Left cardiac atrium (tissue), 4 donors: ENCODE measurements at regions not wholly inside any gene's neighbourhood (a gene's known extent, or its start where the extent isn't known, plus 50 kb on each side); places are given as distances from the start of the nearest gene placed in this dataset.

Experiments
- ATAC-seq, 2 donors: fragments of 200-7000 bp; cut with Tn5 transposase; one replicate each; pipeline ENCODE4 v1.9.1; 2020; ENCODE audit warnings: mild to moderate bottlenecking in 2 of 2, moderate library complexity in 2 of 2
- DNase-seq: peaks from one replicate; pipeline ENCODE4 v3.0.0-alpha.2; 2020
- intact Hi-C, 2 donors: fragments of 100-400 bp; cut with DNase I; formaldehyde crosslinking; loops; one replicate each; pipeline versions ENCODE4 v1.14.1 to v1.15.1; 2022 to 2023
- donor health status: DM: no; HTN: yes; CAD: no.
- donor health status: DM: no; HTN: yes; CAD: no; lungs with severe emphysema.
- donor health status: DM: yes; HTN: yes; CAD: no.
- donor health status: Dilated cardiomyopathy.

DNA sequence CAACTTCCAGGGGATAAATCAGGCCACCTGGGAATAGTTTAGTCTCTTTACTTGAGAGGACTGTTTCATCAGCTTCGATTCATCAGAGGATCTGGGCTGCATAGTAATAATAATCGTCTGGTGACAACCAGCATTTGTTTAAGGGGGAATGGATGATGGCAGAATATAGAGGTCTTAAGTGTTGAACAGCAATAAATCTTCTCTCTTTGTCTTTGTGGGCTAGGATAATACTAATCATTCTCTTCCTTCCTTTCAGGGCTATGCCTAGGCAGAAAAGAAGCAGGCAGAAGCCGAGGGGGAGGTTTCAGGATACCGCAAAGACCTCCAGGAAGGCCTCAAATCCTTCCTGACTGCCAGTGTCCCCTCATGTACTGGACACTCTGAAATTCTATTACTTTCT, 150.4 kb upstream of the GAREM1 start:
- ATAC-seq: no peak
- no peak for DNase-seq
- intact Hi-C loops: no loop called here

DNA sequence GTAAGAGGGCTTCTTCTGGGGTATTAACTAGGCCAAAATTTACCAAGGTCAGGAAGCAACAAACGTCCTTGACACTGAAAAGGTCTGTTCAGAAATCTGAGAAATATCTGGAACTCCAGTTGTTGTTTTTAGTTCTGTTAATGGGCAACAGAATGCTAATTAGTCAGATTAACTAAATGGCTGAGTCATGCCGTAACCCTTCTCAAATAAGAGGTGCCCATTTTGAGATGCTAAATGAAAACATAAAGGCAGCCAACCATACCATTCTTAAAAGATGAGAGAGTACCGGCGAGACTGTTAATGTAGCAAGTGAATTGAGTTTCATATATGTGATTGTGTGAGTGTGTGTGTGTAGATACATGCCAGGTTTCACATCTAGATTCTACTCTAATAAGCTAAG, 147.9 kb upstream of the GAREM1 start:
- intact Hi-C loops: no loop called here
- DNase-seq: no peak
- ATAC-seq: no peak

DNA sequence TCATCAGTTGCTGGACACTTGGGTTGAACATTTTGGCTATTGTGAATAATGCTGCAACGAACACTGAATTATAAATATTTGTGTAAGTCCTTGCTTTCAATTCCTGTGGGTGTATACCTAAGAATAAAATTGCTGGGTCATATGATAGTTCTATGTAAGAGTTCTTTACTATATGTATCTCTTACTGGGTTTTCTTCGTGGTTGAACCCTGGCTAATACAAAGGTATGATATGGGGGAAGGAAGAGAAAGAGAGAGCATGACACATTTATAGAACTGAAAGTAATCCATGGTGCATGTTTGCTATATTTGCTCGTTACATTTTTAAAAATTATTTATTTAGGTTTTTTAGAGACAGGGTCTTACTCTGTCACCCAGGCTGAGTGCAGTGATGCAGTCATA, 143.1 kb upstream of the GAREM1 start:
- DNase-seq (no peak), ATAC-seq (no peak)
- intact Hi-C loops: no loop called here

DNA sequence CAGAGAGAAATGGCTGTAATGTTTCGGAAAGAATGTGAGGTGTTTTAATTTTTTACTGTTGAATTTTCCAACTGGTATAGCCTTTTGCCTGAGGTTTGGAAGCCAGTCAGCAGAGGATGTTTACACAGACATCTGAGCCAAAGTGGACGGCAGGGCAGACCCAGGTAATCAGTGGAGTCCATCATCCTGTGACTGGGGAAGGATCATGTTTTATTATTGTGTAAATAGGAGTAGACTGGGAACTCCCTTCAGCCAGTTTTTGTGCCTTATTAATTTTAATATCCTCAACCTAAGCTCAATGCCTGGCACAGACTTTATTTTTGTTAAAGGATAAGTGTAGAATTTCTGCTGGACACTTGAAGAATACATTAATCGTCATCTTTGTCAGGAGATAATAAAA, 142.0 kb upstream of the GAREM1 start:
- ATAC-seq (no peak), DNase-seq (no peak)
- intact Hi-C loops: no loop called here

DNA sequence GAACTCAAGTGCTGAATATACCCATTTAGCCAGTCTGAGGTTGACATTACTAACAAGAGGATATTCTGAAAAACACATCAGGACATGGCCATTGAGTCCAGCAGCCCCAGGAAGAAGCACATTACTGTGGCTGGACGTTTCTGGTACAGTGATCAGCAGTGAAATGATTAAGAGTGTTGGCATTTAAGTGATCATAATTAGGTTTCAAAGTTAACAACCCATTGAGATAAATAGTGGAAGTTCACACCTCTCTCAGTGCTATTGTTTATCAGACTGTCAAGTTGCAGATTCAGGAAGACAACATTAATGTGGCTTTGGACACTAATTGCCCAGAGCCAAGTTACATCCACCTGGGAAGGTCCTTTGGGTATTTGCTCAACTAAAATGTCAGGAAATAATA, 139.5 kb upstream of the GAREM1 start:
- intact Hi-C loops: no loop called here
- ATAC-seq: no peak
- DNase-seq: no peak

DNA sequence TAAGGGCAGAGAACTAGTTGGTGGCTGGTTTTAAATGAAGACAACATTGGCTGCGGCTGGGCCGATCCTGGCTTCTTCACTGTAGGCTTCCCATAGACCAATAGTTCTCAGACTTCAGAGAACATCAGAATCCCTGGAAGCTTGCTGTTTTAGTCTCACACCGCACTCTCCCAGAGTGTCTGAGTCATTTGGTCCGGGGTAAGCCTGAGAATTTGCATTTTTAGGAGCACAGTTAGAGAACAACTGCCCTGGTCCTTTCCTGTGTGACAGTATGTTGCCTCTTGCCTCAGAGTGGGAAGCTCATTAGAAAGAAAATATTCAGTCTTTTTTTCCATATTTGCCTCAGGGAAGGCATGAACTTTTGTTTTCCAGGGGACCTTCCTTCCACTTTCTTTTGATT, 137.1 kb upstream of the GAREM1 start:
- intact Hi-C loops: no loop called here
- DNase-seq: no peak
- ATAC-seq: no peak

DNA sequence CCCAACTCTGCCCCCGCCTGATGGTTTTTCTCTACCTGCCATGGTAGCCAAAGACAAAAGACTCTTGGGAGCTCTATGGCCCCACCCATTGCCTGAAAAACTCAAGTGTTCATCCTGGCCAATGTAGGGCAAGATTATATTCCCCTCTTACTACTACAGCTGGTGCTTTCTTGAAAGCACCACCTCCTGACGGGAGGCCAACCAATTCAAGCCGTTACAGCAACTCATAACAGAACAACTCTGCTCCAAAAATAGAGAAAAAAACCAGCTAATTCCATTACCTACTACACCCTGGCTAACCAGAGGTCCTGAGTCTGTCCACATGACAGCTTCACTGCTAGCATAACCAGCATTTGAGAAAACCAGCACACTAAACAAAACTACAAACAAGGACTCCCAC, 127.5 kb upstream of the GAREM1 start:
- ATAC-seq: no peak
- DNase-seq: no peak
- intact Hi-C loops: no loop called here

DNA sequence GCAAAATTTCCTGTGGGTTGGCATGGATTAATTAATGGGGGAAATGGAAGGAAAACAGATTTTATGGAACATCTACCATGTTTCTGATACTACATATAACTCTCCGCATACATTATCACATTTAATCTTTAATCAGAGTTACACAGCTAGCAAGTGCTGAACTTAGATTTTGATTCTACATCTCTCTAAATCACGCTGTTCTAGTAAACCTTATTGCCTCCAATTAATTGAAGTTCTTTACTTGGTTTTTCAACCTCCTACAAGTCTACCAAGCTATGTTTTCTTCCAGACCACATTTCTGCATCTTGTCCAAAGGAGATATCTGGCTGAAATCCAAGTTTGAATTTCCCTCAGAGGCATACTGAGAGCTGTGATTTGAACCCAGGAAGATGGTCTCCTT, 125.8 kb upstream of the GAREM1 start:
- intact Hi-C loops: no loop called here
- DNase-seq (no peak), ATAC-seq (no peak)

DNA sequence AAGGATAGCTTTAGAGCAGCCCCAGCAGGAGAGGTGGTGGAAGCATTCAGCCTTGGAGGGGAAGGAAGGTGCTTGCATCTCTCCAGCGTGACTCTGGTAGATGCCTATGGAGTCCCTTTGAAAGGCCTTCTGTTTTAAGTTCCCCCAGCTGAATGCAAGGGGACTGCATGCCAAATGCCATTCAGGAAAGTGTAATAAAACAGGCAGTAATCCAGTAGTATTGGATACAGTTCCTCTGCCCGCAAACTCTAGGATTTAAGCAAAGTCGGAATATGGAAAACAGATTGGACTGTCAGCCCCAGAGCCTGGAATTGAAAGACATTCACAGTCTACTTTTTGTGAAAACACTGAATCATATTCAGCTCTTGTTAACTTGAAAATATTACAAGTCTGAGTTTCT, 125.2 kb upstream of the GAREM1 start:
- intact Hi-C loops: no loop called here
- ATAC-seq: no peak
- DNase-seq: no peak

DNA sequence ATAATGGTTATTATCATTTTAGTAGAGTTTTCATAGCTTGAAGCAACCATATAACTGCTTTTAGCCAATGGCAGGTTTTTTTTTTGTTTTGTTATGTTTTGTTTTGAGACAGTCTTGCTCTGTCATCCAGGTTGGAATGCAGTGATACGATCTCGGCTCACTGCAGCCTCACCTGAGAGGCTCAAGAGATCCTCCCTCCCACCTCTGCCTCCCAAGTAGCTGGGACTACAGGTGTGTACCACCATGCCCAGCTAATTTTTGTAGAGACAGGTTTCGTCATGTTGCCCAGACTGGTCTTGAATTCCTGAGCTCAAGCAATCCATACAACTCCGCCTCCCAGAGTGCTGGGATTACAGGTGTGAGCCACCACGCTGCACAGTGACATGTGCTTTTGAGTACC, 117.5 kb upstream of the GAREM1 start:
- ATAC-seq (no peak), DNase-seq (no peak)
- intact Hi-C loops: no loop called here

DNA sequence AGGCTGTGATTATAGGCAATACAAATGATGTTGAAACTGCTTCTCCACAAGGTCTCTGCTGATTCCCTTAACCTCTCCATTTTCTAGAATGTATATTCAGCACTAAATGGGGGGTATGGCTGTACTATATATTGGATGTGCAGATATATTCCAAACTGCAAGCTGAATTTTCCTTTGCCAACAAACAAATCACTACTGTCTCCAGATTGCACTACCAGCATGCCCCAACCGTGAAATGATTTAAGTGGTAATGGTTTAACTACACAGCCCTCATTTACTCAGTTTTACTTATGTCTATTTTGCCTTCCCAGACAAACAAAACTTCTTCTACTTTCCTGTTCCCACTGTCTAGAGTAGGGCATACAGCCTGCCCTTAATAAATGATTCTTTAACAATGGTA, 112.7 kb upstream of the GAREM1 start:
- intact Hi-C loops: no loop called here
- ATAC-seq (no peak), DNase-seq (no peak)

DNA sequence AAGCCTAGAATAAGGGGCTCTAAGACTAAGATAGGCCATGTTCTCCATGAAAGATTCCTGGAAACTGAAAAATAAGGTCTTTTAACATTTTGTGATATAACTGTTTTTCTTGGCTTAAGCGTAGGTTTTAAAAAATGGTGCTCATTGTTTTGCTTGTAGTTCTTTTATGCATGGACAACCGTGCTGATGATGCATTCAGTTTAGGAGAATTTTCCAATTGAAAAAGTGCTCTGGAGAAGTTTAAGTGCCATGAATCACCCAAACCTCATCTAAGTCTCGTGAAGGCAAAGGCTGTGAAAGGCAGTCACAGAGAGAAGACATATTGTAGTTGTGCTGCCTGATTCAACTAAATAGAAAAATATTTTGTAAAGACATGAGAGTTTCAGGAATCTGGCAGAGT, 111.8 kb upstream of the GAREM1 start:
- intact Hi-C loops: no loop called here
- no peak for DNase-seq
- no peak for ATAC-seq

DNA sequence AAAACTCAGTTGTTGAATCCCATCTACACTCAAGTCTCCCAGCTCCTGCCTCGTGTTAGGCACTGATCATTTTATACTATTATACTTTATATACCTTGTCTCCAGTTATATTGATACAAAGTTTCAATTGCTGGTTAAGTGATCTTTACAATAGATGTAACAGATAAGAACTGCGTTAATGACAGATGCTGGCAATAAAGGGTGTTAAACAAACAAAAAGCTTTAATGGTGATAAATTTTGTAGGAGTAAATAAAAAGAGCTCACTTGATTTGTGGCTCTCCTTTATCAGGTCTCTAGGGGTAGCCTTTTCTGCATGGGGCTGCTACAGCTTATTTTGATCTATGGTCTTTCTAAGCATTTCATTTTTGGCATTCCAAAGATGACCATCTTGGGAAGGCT, 106.9 kb upstream of the GAREM1 start:
- intact Hi-C loops: no loop called here
- DNase-seq: no peak

DNA sequence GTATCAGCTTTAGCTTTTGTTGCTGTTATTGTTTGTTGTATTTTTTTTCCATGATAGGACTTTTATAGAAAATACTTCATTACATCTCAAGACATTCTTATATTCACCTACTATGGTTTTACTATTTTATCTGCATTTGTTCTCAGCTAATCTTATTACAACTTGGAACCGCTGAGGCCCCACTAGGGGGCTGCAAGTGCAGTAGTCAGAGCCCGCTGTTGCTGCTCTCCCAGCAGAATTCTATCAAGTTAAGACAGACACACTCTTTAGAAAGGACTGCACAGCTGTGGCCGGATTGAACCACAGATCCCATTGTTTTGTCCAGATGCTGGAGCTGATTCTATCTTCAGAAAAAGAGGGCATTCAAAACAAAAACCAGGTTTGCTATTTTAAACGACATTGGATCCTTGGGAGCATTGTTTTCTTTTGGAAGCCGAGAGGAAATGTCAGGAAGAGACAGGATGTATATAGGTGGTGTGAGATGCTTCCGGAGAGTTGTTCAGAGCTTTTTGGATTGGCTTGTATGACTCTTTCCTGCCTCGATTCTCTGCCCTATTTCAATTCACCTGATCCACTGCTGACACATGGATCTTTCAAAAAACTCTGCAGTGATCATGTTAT, 105.7 kb upstream of the GAREM1 start:
- ATAC-seq: peak in 1 of 2 donors; percentile 65
- intact Hi-C loops: no loop called here
- DNase-seq: peak; percentile 30

More for the DNA sequence above, 106.9 kb upstream of the GAREM1 start:
- no peak for ATAC-seq

DNA sequence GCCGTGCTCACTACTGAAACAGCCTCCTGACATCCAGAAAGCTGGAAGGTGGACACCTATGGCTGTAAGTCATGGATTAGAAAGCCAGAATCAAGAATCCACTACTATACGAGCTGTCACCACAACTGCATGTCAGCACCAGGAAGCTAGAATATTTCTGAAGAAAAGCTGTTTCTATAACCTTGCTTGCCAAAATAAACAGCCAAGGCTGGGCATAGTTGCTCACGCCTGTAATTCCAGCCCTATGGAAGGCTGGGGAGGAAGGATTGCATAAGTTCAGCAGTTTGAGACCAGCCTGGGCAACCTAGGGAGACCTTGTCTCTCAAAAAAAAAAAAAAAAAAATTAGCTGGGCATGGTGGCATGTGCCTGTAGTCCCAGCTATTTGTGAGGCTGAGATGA, 96.3 kb upstream of the GAREM1 start:
- DNase-seq (no peak), ATAC-seq (no peak)
- intact Hi-C loops: no loop called here

DNA sequence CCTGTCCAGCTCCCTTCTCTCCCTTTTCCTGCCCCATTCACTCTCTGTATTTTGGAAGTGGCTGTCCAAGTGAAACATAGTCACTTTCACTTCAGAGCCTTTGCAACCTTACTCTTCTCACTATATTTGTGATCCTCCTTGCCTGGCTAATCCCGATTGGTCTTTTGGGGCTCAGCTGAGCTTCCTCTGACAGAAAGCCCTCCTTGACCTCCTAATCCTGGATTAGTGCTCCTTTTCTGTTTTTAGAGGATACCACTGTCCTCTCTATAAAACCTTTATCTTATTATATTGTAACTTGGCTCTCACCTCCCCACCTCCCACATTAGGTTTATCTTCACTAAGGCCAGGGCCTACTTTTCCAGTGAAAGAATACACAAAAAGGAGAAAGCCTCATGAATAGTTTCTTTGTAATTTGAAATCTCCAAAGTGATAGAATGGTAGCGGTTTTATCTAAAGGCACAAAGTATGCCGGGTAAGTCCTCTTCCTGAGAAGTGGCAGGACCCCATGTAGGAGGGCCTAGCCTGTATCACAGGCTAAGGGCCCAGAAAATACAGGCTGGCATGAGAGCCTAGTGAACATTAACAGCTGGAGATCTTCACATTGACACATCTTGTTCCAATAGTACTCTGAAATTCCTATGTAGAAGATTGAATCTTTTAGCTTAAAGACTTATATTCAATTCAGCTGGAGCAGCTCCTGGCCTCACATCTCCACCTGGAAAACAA, 83.1 kb upstream of the GAREM1 start:
- intact Hi-C loops: loop anchor here in 1 of 2 donors (5.0 to 10.0 kb wide), 2 partner anchors 49 to 397 kb away; no protein-coding TSS in a partner anchor
- ATAC-seq (no peak), DNase-seq (no peak)

DNA sequence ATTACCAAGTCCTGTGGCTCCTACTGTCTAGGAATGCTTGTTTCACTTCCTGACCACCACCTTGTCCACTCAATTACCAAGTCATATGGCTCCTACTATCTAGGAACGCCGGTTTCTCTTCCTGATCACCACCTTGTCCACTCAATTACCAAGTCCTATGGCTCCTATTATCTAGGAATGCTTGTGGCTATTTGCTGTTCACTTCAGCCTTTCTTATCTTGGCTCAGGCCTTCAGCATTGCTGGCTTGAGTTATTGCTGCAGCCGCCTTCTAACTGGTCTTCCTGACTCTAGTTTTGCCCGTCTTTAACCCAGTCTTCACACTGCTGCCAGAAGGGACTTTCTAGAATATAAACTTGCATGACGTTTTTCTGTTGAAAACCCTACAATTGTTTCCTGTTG, 82.5 kb upstream of the GAREM1 start:
- intact Hi-C loops: loop anchor here in 1 of 2 donors (5.0 to 10.0 kb wide), 2 partner anchors 48 to 396 kb away; no protein-coding TSS in a partner anchor
- DNase-seq (no peak), ATAC-seq (peak in 1 of 2 donors; percentile 14)

DNA sequence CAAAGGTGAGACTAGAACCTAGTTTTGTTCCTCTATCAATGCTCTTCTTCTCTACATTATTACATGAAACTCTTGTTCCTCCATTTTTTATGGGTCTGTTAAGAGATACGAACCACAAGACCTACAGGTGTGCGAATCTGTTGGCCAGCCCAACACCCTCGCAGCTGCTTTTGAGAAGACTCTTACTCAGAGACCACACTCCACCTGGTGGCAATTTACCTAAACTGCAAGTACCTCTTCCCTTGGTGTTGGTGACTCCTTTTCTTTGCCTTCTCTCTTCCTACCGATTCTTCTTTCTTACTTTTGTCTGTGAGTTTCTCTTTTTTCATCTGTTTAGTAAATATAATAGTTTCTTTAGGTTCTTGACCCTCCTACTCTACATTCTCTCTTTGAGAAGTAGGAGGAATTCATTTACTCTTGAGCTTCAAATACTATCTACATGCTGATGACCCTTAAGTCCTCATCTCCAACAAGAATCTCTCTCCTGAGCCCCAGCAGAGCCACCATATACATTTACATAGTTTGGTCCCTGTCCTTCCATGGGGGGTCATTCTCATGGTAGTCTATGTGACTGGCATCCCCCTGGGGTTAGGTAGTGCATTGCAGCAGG, 81.8 kb upstream of the GAREM1 start:
- DNase-seq: peak; percentile 34

DNA sequence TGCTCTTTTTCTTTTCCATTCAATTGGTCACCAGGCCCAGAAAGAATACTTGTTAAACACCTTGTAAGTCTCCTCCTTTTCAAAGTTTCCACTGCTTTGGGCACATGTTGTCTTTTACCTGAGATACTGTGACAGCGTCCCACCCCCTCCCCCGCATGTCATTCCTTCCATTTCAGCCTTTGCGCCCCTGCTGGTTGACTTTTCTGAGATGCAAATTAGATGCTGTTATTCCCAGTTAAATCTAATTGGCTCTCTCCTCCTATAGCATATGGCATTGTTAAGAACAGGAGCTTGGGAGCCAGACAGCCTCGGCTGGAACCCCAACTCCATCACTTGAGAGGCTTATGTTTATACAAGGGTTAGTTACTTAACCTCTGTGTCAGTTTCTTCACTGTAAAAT, 80.3 kb upstream of the GAREM1 start:
- intact Hi-C loops: loop anchor here in 1 of 2 donors (5.0 to 10.0 kb wide), 2 partner anchors 46 to 394 kb away; no protein-coding TSS in a partner anchor
- DNase-seq (no peak), ATAC-seq (no peak)

More for the DNA sequence above, 81.8 kb upstream of the GAREM1 start:
- ATAC-seq: peak; percentile 67 to 79
- intact Hi-C loops: loop anchor here (1.0 to 10.0 kb wide), 3 partner anchors 48 to 395 kb away; no protein-coding TSS in a partner anchor
